Activated naive CD8-positive, alpha-beta T cell treated with anti-CD3 and anti-CD28 coated beads, Interleukin-2, amount 50 U/mL, for 24 hours (primary cell): ENCODE measurements at regions not wholly inside any gene's neighbourhood (a gene's known extent, or its start where the extent isn't known, plus 50 kb on each side); places are given as distances from the start of the nearest gene placed in this dataset.

Experiments
- ATAC-seq: fragments of 150-1000 bp; cut with Tn5 transposase; one replicate; pipeline ENCODE4 v1.10.0; 2021
- DNase-seq: peaks from one replicate; pipeline ENCODE4 v3.0.0; 2021
- H3K27ac Mint-ChIP-seq: one replicate; pipeline ENCODE4 v1.8.0; 2021; ENCODE audit warnings: mild to moderate bottlenecking, mixed read lengths
- H3K27me3 Mint-ChIP-seq: one replicate; pipeline ENCODE4 v1.8.0; 2021; ENCODE audit warnings: mixed read lengths
- H3K36me3 Mint-ChIP-seq: one replicate; pipeline ENCODE4 v1.8.0; 2021; ENCODE audit warnings: low read depth, mixed read lengths
- H3K4me1 Mint-ChIP-seq: one replicate; pipeline ENCODE4 v1.8.0; 2021; ENCODE audit warnings: mixed read lengths
- H3K4me3 Mint-ChIP-seq: one replicate; pipeline ENCODE4 v1.8.0; 2021; ENCODE audit warnings: mild to moderate bottlenecking, moderate library complexity, mixed read lengths
- H3K9me3 Mint-ChIP-seq: one replicate; pipeline ENCODE4 v1.8.0; 2021; ENCODE audit warnings: mixed read lengths

- Mint-ChIP-seq H3K4me1 (no peaks in the 10 kb centered on the region), H3K4me3 (no peak overlapping the region), H3K27ac (no peak overlapping the region), H3K9me3 (no peaks in the 10 kb centered on the region), H3K27me3 (no peaks in the 10 kb centered on the region), H3K36me3 (no peaks in the 10 kb centered on the region)
- DNase-seq (no peak), ATAC-seq (no peak)
Measured at GRCh38 chr2:121900391-121900790, 144.9 kb downstream of the TSN start.

DNA sequence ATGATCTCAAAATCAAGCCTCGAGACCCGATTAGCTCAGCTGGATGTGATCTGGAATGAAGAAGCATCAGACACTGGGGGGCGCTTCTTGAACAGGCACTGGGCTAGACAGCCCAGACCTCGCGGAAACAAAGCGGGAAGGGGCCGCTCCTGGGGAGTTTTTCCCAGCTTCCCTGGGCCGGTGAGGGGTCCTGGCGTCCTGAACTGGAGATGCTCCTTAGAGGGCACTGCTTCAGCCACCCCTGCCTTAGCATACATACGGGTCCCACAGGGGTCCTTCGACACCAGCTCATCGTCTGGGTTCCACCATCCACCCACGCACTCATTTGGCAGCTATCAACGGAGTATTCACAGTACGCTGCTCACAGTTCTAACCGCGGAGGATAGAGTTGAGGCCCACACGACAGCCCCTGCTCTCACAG is 146.7 kb downstream of the TSN start:
- no peaks in the 10 kb centered on the region for H3K4me1 Mint-ChIP-seq
- ATAC-seq = no peak
- no peaks in the 10 kb centered on the region for H3K27me3 Mint-ChIP-seq
- H3K27ac Mint-ChIP-seq = no peak overlapping the region
- no peaks in the 10 kb centered on the region for H3K9me3 Mint-ChIP-seq
- H3K4me3 Mint-ChIP-seq = no peak overlapping the region
- peak; percentile 4 for DNase-seq
- no peaks in the 10 kb centered on the region for H3K36me3 Mint-ChIP-seq

GRCh38 chr2:121902616-121903015 is 147.2 kb downstream of the TSN start:
- Mint-ChIP-seq H3K27ac (no peak overlapping the region), H3K36me3 (no peaks in the 10 kb centered on the region), H3K4me3 (no peak overlapping the region), H3K9me3 (no peaks in the 10 kb centered on the region), H3K4me1 (no peaks in the 10 kb centered on the region), H3K27me3 (no peaks in the 10 kb centered on the region)
- ATAC-seq = no peak
- DNase-seq = no peak

DNA sequence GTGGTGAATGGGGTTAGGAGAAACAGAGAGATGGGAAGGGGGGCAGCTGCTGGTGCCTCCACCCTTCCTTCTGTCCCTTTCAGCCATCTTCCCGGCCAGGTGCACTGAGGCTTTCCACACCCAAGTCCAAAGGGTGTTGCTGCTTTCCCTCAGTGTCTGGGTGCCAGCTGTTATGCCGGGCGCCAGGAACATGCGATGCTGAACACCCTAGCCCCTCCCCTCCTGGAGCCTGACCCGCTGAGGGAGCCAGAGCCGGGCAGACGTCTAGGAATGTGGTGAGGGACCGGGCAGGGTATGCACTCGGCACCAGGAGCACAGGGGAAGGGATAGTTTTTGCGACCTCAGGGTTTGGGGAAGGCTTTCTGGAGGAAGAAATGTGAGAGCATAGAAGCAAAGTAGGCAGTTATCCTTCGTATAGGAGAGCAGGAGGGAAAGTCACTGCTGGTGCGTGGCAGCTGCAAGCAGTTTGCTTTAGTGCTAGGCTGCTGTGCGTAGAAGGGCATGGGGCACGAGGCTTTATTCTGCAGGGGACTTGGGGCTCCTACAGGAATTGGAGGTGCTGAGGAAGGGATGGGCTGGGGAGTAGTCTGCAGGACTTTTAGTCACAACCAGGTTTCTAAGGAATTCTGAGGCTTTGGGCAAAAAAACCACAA is 147.7 kb downstream of the TSN start:
- Mint-ChIP-seq H3K4me1 (no peaks in the 10 kb centered on the region), H3K36me3 (no peaks in the 10 kb centered on the region), H3K27ac (no peak overlapping the region), H3K4me3 (no peak overlapping the region), H3K27me3 (no peaks in the 10 kb centered on the region), H3K9me3 (no peaks in the 10 kb centered on the region)
- ATAC-seq (no peak), DNase-seq (no peak)

DNA sequence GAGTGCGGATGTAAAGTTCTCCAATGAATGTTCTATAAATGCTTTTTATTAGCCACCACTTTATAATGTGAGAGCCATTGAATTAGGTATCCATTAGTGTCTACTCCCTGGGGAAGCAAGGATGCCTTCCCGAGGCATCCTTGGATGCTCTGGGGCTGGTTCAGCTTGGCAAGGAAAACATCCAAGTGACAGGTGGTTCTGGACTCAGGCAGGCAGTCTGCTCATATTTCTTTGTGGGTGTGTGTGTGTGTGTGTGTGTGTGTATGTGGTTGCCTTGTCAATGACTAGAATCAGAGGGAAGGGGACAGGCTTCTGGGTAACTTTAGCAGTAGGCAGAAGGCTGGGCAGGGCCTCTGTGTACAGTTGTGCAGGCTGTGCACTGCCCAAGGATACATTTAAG is 149.2 kb downstream of the TSN start:
- Mint-ChIP-seq H3K27ac (no peak overlapping the region), H3K9me3 (no peaks in the 10 kb centered on the region), H3K4me3 (no peak overlapping the region), H3K4me1 (no peaks in the 10 kb centered on the region), H3K27me3 (no peaks in the 10 kb centered on the region), H3K36me3 (no peaks in the 10 kb centered on the region)
- DNase-seq (no peak), ATAC-seq (no peak)

GRCh38 chr2:121905201-121905600 is 149.8 kb downstream of the TSN start:
- Mint-ChIP-seq H3K4me3 (no peak overlapping the region), H3K4me1 (no peaks in the 10 kb centered on the region), H3K9me3 (no peaks in the 10 kb centered on the region), H3K36me3 (no peaks in the 10 kb centered on the region), H3K27me3 (no peaks in the 10 kb centered on the region), H3K27ac (no peak overlapping the region)
- DNase-seq (no peak), ATAC-seq (no peak)

DNA sequence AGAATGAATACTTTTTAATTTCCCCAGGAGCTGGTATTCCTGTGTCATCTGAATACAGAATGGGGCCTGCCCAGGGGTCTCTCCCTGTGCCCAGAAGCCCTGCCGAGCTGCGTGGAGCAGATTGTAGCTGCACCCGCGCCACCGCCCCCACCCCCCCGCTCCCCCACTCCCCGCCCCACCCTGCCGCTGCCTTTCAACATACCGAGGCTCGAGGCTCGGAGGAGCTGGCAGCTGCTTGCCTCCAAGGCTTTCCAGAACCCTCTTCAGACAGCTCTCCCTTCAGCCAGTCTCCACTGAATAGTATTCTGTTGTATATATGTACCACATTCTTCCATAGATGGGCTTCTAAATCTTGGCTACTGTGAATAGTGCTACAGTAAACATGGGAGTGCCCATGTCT is 150.7 kb downstream of the TSN start:
- no peaks in the 10 kb centered on the region for H3K9me3 Mint-ChIP-seq
- no peaks in the 10 kb centered on the region for H3K27me3 Mint-ChIP-seq
- no peaks in the 10 kb centered on the region for H3K4me1 Mint-ChIP-seq
- H3K4me3 Mint-ChIP-seq = no peak overlapping the region
- DNase-seq (no peak), ATAC-seq (no peak)
- H3K36me3 Mint-ChIP-seq = no peaks in the 10 kb centered on the region
- no peak overlapping the region for H3K27ac Mint-ChIP-seq

DNA sequence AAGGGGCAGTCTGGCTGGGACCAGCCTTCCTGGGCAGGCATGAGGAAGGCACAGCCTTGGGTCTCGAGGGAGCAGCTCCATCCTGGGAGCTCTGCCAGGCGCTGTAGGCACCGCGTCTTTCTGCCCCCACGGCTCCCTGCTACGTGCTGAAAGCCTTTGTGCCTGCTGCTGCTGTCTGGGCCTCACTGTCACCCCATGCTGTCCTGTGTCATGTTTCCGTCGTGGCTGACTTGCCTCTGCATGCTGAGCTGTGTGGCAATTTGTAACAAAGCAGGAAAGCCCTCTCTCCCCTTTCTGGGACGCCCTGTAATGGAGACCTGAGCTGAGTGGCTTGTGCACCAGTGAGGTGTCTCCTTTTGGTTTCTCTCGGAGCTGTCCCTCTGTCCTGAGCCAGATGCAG is 152.5 kb downstream of the TSN start:
- no peak overlapping the region for H3K4me3 Mint-ChIP-seq
- H3K4me1 Mint-ChIP-seq = no peaks in the 10 kb centered on the region
- no peaks in the 10 kb centered on the region for H3K36me3 Mint-ChIP-seq
- H3K27ac Mint-ChIP-seq = no peak overlapping the region
- ATAC-seq = no peak
- no peaks in the 10 kb centered on the region for H3K9me3 Mint-ChIP-seq
- no peak for DNase-seq
- H3K27me3 Mint-ChIP-seq = no peaks in the 10 kb centered on the region

DNA sequence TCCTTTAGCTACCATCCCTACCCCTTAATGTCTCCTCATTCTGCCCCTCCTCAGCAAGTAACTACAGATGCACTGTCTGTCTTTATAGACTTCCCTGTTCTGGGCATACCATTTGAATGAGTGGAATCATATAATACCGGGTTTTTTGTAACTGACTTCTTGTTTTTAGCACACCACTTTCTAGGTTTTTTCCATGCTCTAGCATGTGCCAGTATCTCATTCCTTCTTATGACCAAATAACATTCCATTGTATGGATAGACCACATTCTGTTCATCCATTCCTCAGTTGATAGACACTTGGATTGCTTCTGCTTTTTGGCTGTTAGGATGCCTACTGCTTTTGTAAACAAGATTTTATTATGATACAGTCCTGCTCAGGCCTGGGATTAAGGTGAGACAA is 154.7 kb downstream of the TSN start:
- H3K9me3 Mint-ChIP-seq = no peaks in the 10 kb centered on the region
- H3K36me3 Mint-ChIP-seq = no peaks in the 10 kb centered on the region
- DNase-seq (no peak), ATAC-seq (no peak)
- H3K27me3 Mint-ChIP-seq = no peaks in the 10 kb centered on the region
- no peaks in the 10 kb centered on the region for H3K4me1 Mint-ChIP-seq
- H3K4me3 Mint-ChIP-seq = no peak overlapping the region
- no peak overlapping the region for H3K27ac Mint-ChIP-seq

GRCh38 chr2:121911036-121911435 is 155.6 kb downstream of the TSN start:
- no peak overlapping the region for H3K4me3 Mint-ChIP-seq

DNA sequence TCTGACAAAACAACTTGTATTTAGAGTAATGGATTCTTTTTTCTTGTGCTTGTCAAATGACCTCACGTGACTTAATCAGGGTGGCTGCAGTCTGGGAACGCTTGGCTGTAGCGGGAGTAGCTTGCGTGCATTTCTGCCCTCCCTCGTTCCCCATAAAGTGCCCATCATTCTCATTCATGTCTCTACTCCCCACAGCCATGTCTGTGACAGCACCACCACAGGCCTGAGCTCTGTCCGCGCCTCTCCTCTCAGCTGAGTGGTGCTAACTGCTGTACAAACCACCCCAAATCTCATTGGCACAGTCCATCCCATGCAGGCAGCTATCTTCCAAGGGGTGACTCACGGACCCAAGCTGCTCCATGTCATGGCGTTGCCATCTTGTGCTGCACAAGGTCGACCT is 161.7 kb downstream of the TSN start:
- H3K36me3 Mint-ChIP-seq = no peaks in the 10 kb centered on the region
- H3K9me3 Mint-ChIP-seq = no peaks in the 10 kb centered on the region
- H3K27ac Mint-ChIP-seq = no peak overlapping the region
- H3K4me1 Mint-ChIP-seq = no peaks in the 10 kb centered on the region
- H3K4me3 Mint-ChIP-seq = no peak overlapping the region
- no peak for ATAC-seq
- no peak for DNase-seq
- peaks cover 2% of the 10 kb centered on the region for H3K27me3 Mint-ChIP-seq

More at GRCh38 chr2:121911036-121911435, 155.6 kb downstream of the TSN start:
- Mint-ChIP-seq H3K36me3 (no peaks in the 10 kb centered on the region), H3K4me1 (no peaks in the 10 kb centered on the region), H3K27me3 (no peaks in the 10 kb centered on the region), H3K9me3 (no peaks in the 10 kb centered on the region), H3K27ac (no peak overlapping the region)
- ATAC-seq = no peak
- DNase-seq = no peak

- Mint-ChIP-seq H3K4me1 (no peaks in the 10 kb centered on the region), H3K4me3 (no peak overlapping the region), H3K9me3 (no peaks in the 10 kb centered on the region), H3K27me3 (peaks cover 2% of the 10 kb centered on the region), H3K36me3 (no peaks in the 10 kb centered on the region), H3K27ac (no peak overlapping the region)
- ATAC-seq (no peak), DNase-seq (no peak)
Measured at GRCh38 chr2:121918231-121918630, 162.8 kb downstream of the TSN start.

GRCh38 chr2:121919803-121920202 is 164.4 kb downstream of the TSN start:
- no peak overlapping the region for H3K4me3 Mint-ChIP-seq
- DNase-seq (no peak), ATAC-seq (peak; percentile 10)
- H3K4me1 Mint-ChIP-seq = no peaks in the 10 kb centered on the region
- H3K27me3 Mint-ChIP-seq = peaks cover 2% of the 10 kb centered on the region
- H3K36me3 Mint-ChIP-seq = no peaks in the 10 kb centered on the region
- no peak overlapping the region for H3K27ac Mint-ChIP-seq
- no peaks in the 10 kb centered on the region for H3K9me3 Mint-ChIP-seq

- Mint-ChIP-seq H3K27ac (no peak overlapping the region), H3K36me3 (no peaks in the 10 kb centered on the region)
- no peak for ATAC-seq
Measured at GRCh38 chr2:121925466-121925865, 170.0 kb downstream of the TSN start.

DNA sequence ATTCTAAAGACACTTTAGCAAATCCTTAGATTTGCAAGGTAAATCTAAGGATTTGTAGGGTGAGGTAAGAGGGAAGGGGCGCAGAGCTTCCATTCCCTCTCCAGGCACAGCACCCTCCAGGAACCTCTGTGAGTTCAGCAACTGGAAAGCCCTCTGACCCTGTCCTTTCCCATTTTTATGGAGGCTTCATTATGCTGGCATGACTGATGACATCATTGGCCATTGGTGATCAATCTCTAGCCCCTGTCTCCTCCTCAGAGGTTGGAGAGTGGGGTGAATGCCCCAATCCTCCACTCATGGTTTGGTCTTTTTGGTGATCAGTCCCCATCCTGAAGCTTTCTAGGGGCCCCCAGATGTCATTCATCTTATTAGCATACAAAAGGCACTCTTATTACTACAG is 187.8 kb downstream of the TSN start:
- peaks cover 2% of the 10 kb centered on the region for H3K27me3 Mint-ChIP-seq
- no peak overlapping the region for H3K27ac Mint-ChIP-seq
- no peaks in the 10 kb centered on the region for H3K36me3 Mint-ChIP-seq
- H3K4me3 Mint-ChIP-seq = no peak overlapping the region
- DNase-seq (no peak), ATAC-seq (no peak)
- no peaks in the 10 kb centered on the region for H3K4me1 Mint-ChIP-seq
- H3K9me3 Mint-ChIP-seq = no peaks in the 10 kb centered on the region

More at GRCh38 chr2:121925466-121925865, 170.0 kb downstream of the TSN start:
- no peak for DNase-seq
- H3K9me3 Mint-ChIP-seq = no peaks in the 10 kb centered on the region
- H3K27me3 Mint-ChIP-seq = no peaks in the 10 kb centered on the region
- no peak overlapping the region for H3K4me3 Mint-ChIP-seq
- H3K4me1 Mint-ChIP-seq = no peaks in the 10 kb centered on the region
